ENCODE measurements at regions not wholly inside any gene's neighbourhood (a gene's known extent, or its start where the extent isn't known, plus 50 kb on each side); places are given as distances from the start of the nearest gene placed in this dataset.

- H3K9ac ChIP-seq (ENCODE audit: low read length) = no peak overlapping the region
- peaks cover 3% of the 10 kb centered on the region; the same call in 1 of the 2 replicates for H3K27me3 ChIP-seq (ENCODE audit: low read depth, low read length)
- no peaks in the 10 kb centered on the region for H3K79me2 ChIP-seq (ENCODE audit: low read length)
- H3K9me3 ChIP-seq (ENCODE audit: insufficient read depth, low read length) = no peaks in the 10 kb centered on the region
- H3K4me1 ChIP-seq (ENCODE audit: low read length) = no peaks in the 10 kb centered on the region
- H3K36me3 ChIP-seq (replicated peaks; ENCODE audit: low read depth, low read length) = no peaks in the 10 kb centered on the region
- no peaks in the 10 kb centered on the region for H4K20me1 ChIP-seq (ENCODE audit: insufficient read depth, low read length)
- TF ChIP-seq, protein P1, sequence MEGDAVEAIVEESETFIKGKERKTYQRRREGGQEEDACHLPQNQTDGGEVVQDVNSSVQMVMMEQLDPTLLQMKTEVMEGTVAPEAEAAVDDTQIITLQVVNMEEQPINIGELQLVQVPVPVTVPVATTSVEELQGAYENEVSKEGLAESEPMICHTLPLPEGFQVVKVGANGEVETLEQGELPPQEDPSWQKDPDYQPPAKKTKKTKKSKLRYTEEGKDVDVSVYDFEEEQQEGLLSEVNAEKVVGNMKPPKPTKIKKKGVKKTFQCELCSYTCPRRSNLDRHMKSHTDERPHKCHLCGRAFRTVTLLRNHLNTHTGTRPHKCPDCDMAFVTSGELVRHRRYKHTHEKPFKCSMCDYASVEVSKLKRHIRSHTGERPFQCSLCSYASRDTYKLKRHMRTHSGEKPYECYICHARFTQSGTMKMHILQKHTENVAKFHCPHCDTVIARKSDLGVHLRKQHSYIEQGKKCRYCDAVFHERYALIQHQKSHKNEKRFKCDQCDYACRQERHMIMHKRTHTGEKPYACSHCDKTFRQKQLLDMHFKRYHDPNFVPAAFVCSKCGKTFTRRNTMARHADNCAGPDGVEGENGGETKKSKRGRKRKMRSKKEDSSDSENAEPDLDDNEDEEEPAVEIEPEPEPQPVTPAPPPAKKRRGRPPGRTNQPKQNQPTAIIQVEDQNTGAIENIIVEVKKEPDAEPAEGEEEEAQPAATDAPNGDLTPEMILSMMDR (IDR thresholded peaks at IDR 0.05; ENCODE audit: low read depth, low read length) = no peak
- no peak for TF ChIP-seq EZH2phosphoT487 (IDR thresholded peaks at IDR 0.05; ENCODE audit: low read depth)
- no peak overlapping the region for H3K4me2 ChIP-seq (ENCODE audit: low read length)
- no peak overlapping the region for H2AFZ ChIP-seq (ENCODE audit: low read depth, low read length)
- H3K4me3 ChIP-seq (ENCODE audit: low read length) = no peak overlapping the region
- no peak overlapping the region for H3K27ac ChIP-seq (ENCODE audit: low read length)
Observed at GRCh38 chr11:116114198-116114651, 610.0 kb upstream of the CADM1 start.

DNA sequence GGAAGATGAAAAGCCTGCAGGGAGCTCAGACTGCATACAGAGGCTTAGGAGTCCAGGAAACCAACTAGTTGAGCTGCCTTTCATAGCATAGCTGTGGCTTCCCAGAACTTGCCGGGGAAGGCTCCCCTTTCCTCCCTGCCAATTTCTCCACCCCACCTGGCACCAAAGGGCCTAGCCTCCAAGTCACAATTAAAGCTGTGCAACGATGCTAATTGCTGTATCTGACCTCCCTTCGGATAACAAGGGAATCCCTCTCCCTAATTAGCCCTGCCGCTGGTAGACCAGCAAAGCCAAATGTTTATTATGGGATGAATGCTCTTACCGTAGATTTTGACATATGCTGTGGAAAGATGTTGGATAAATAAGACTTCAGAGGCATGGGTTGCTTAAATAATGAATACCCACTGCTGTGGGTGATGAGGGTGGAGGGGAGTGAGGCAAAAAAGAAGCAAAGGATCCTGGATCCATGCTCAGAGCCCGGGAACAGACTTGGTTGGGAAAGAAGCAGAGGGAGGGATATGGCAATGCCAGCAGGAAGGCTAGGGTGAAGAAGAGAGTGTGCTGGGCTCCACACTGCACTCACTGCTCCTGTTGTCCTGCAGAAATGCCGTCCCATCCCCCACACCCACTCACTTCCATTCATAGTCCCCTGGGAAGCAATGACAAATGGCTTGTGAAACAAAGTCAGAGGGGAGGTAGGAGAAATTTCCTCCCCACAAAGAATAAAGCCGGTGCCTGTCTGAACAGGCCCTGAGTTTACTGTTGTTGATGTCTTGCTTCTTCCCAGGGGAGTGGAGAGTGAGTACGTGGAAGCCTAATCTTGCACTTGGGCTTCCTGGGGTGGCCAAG lies 608.1 kb upstream of the CADM1 start:
- Histone ChIP-seq H3K4me1 (ENCODE audit: low read length) (no peaks in the 10 kb centered on the region), H3K27me3 (ENCODE audit: low read depth, low read length) (peaks cover 15% of the 10 kb centered on the region), H3K36me3 (replicated peaks; ENCODE audit: low read depth, low read length) (no peaks in the 10 kb centered on the region), H4K20me1 (ENCODE audit: insufficient read depth, low read length) (no peaks in the 10 kb centered on the region), H3K4me3 (ENCODE audit: low read length) (no peak overlapping the region), H3K9ac (ENCODE audit: low read length) (no peak overlapping the region), H3K9me3 (ENCODE audit: insufficient read depth, low read length) (no peaks in the 10 kb centered on the region), H2AFZ (ENCODE audit: low read depth, low read length) (no peak overlapping the region), H3K27ac (ENCODE audit: low read length) (no peak overlapping the region), H3K79me2 (ENCODE audit: low read length) (no peaks in the 10 kb centered on the region), H3K4me2 (ENCODE audit: low read length) (no peak overlapping the region)
- no peak for TF ChIP-seq EZH2phosphoT487 (IDR thresholded peaks at IDR 0.05; ENCODE audit: low read depth)
- TF ChIP-seq, protein P1 (IDR thresholded peaks at IDR 0.05; ENCODE audit: low read depth, low read length) = no peak

- Histone ChIP-seq H3K4me3 (ENCODE audit: low read length) (no peak overlapping the region), H3K4me2 (ENCODE audit: low read length) (no peak overlapping the region), H2AFZ (ENCODE audit: low read depth, low read length) (no peak overlapping the region), H3K9ac (ENCODE audit: low read length) (no peak overlapping the region), H3K27me3 (ENCODE audit: low read depth, low read length) (peaks cover 22% of the 10 kb centered on the region), H3K27ac (ENCODE audit: low read length) (no peak overlapping the region), H4K20me1 (ENCODE audit: insufficient read depth, low read length) (no peaks in the 10 kb centered on the region), H3K9me3 (ENCODE audit: insufficient read depth, low read length) (no peaks in the 10 kb centered on the region), H3K36me3 (replicated peaks; ENCODE audit: low read depth, low read length) (no peaks in the 10 kb centered on the region), H3K79me2 (ENCODE audit: low read length) (no peaks in the 10 kb centered on the region), H3K4me1 (ENCODE audit: low read length) (no peaks in the 10 kb centered on the region)
- TF ChIP-seq, protein P1 (IDR thresholded peaks at IDR 0.05; ENCODE audit: low read depth, low read length) = no peak
- TF ChIP-seq EZH2phosphoT487 (IDR thresholded peaks at IDR 0.05; ENCODE audit: low read depth) = no peak
Observed at GRCh38 chr11:116111546-116111945, 607.3 kb upstream of the CADM1 start.

DNA sequence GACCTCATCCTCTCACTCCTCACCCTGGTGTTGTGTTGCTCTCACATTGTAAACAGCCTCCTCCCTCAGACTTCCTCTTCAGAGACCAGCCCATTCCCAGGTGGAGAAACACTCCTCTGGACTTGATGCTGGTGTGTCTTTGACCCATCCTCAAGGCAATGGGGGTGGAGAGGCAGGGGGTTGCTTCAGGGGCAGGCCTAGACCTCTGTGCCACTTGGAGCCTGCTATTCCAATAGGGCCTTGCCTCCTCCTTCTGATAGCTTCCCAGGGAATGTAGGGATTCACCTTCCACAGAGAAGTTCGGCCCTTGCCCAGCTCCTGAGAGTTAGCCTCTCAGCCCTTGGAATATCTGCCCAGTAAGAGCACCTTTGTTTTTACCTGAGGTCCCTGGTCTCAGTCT lies 606.6 kb upstream of the CADM1 start:
- peaks cover 23% of the 10 kb centered on the region for H3K27me3 ChIP-seq (ENCODE audit: low read depth, low read length)
- no peak for TF ChIP-seq EZH2phosphoT487 (IDR thresholded peaks at IDR 0.05; ENCODE audit: low read depth)
- TF ChIP-seq, protein P1 (IDR thresholded peaks at IDR 0.05; ENCODE audit: low read depth, low read length) = no peak
- no peaks in the 10 kb centered on the region for H4K20me1 ChIP-seq (ENCODE audit: insufficient read depth, low read length)
- H3K4me2 ChIP-seq (ENCODE audit: low read length) = no peak overlapping the region
- no peak overlapping the region for H3K9ac ChIP-seq (ENCODE audit: low read length)
- H3K27ac ChIP-seq (ENCODE audit: low read length) = no peak overlapping the region
- H3K79me2 ChIP-seq (ENCODE audit: low read length) = no peaks in the 10 kb centered on the region
- no peak overlapping the region for H2AFZ ChIP-seq (ENCODE audit: low read depth, low read length)
- H3K4me3 ChIP-seq (ENCODE audit: low read length) = no peak overlapping the region
- H3K36me3 ChIP-seq (replicated peaks; ENCODE audit: low read depth, low read length) = no peaks in the 10 kb centered on the region
- H3K9me3 ChIP-seq (ENCODE audit: insufficient read depth, low read length) = no peaks in the 10 kb centered on the region
- no peaks in the 10 kb centered on the region for H3K4me1 ChIP-seq (ENCODE audit: low read length)

Measured in OCI-LY3 (cell line).